KOPT-K1 (cell line): ENCODE measurements at regions not wholly inside any gene's neighbourhood (a gene's known extent, or its start where the extent isn't known, plus 50 kb on each side); places are given as distances from the start of the nearest gene placed in this dataset.
"Not testable (repeated sequence)": the region's sequence is repeated elsewhere in the genome, so short reads cannot be mapped to it uniquely, and the experiment has no call there.

ENCODE experiments used
- H3K27ac ChIP-seq: fragments of 200-600 bp; sonication (generic); 2 replicates; pipeline ENCODE4 v1.5.1; 2016; ENCODE audit warnings: antibody characterized with exemption, mild to moderate bottlenecking, low read depth, low read length; ENCODE audit not compliant: poor library complexity, severe bottlenecking
- H3K36me3 ChIP-seq: fragments of 200-600 bp; sonication (generic); 2 replicates; pipeline ENCODE4 v1.5.1; 2017; ENCODE audit warnings: antibody characterized with exemption, mild to moderate bottlenecking, low read length, moderate library complexity; ENCODE audit not compliant: insufficient read depth
- H3K9me3 ChIP-seq: fragments of 200-600 bp; sonication (generic); 2 replicates; pipeline ENCODE4 v1.5.1; 2017; ENCODE audit warnings: antibody characterized with exemption, low read length, mild to moderate bottlenecking; ENCODE audit not compliant: insufficient read depth, poor library complexity, severe bottlenecking

- no peaks in the 10 kb centered on the region for H3K9me3 ChIP-seq
- H3K27ac ChIP-seq: no peak overlapping the region
Measured at GRCh38 chr5:82551192-82551591, 273.0 kb upstream of the RPS23 start.

GRCh38 chr5:82549263-82549662 is 271.1 kb upstream of the RPS23 start:
- no peaks in the 10 kb centered on the region for H3K36me3 ChIP-seq
- no peak overlapping the region for H3K27ac ChIP-seq
- no peaks in the 10 kb centered on the region for H3K9me3 ChIP-seq

More at GRCh38 chr5:82551192-82551591, 273.0 kb upstream of the RPS23 start:
- no peaks in the 10 kb centered on the region for H3K36me3 ChIP-seq

- H3K36me3 ChIP-seq: no peaks in the 10 kb centered on the region
- H3K27ac ChIP-seq: no peak overlapping the region
- peaks cover 4% of the 10 kb centered on the region for H3K9me3 ChIP-seq
Measured at GRCh38 chr5:82544004-82544403, 265.9 kb upstream of the RPS23 start.

DNA sequence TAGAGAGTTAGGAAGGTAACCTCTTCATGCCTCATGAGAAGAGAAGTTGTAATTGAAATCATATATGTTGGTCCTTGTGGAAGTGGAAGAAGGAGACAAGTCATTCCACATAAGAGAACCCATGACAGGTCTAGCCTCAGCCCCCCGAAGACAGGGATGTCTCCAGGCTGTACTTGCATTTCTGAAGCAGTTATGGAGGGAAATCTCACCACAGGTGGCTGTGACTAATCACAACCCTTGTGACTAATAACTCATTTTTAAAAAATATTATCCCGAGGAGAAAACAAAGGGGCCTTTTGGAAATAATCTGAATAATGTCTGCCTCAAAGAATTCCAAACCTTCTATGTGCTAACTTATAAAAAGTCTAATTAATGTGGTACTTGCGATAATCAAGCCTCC is 262.1 kb upstream of the RPS23 start:
- Histone ChIP-seq H3K36me3 (no peaks in the 10 kb centered on the region), H3K27ac (no peak overlapping the region), H3K9me3 (peaks cover 4% of the 10 kb centered on the region)

DNA sequence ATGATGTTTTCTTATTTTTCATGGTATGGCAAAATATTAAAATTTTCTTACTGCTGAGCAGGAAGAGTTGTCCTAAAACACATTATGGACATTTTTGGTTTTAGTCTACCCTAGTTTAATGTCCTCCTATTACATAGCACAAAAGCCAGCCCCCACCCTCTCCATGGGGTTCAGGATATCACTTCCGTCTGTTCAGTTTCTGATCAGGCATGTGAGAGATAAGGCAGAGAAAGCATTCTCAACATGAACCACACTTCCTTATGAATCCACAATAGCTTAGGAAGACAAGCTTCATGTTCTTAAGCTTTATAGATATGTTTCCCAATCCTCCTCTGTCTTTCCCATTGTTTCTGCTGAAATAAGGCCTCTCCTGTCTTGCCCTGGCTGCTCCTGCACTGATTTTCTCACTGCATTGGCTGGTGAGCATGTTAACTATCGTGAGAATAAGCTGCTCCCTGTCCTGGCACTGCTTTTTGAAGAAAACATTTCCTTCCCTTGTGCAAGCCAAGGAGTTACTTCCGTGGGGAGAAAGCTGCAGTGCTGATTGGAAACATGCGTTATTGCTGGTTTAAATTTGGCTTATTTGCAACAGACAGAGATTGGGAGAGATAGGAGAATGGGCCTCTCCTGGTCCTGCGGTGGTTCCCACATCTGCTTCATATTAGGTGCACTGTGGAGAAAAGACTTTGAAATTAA is 260.3 kb upstream of the RPS23 start:
- H3K9me3 ChIP-seq: no peaks in the 10 kb centered on the region
- no peak overlapping the region for H3K27ac ChIP-seq
- no peaks in the 10 kb centered on the region for H3K36me3 ChIP-seq

- H3K9me3 ChIP-seq: peaks cover 2% of the 10 kb centered on the region
- H3K36me3 ChIP-seq: no peaks in the 10 kb centered on the region
- no peak overlapping the region for H3K27ac ChIP-seq
Measured at GRCh38 chr5:82537687-82538306, 259.6 kb upstream of the RPS23 start.

GRCh38 chr5:82534986-82535385 is 256.8 kb upstream of the RPS23 start:
- no peak overlapping the region for H3K27ac ChIP-seq
- H3K36me3 ChIP-seq: no peaks in the 10 kb centered on the region
- peaks cover 21% of the 10 kb centered on the region for H3K9me3 ChIP-seq

GRCh38 chr5:82532075-82532474 is 253.9 kb upstream of the RPS23 start:
- H3K27ac ChIP-seq, H3K36me3 ChIP-seq: not testable (repeated sequence)
- peaks cover 30% of the 10 kb centered on the region for H3K9me3 ChIP-seq

GRCh38 chr5:82526540-82526939 is 248.4 kb upstream of the RPS23 start:
- Histone ChIP-seq H3K9me3 (peaks cover 16% of the 10 kb centered on the region), H3K27ac (no peak overlapping the region), H3K36me3 (no peaks in the 10 kb centered on the region)

- Histone ChIP-seq H3K27ac (no peak overlapping the region), H3K36me3 (no peaks in the 10 kb centered on the region), H3K9me3 (peaks cover 9% of the 10 kb centered on the region)
Measured at GRCh38 chr5:82525626-82526025, 247.5 kb upstream of the RPS23 start.

DNA sequence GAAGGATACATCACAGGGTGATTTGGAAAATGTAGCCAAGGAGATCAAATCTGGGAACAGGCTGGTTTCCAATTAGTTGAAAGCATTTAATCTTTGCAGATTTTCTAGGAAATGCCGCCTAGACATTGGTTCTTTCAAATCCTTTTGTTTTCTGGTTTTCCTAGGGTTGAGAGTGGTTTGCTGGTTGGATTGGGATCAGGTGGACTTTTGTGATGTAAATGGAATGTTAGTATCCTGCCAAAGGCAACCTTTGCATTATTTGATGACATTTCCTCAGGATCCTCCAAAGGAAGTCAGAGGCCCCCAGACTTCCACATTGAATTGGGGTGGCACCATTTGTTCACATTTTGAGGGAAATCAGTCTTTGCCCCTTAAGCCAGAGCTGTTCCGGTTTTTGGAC is 245.5 kb upstream of the RPS23 start:
- Histone ChIP-seq H3K36me3 (no peaks in the 10 kb centered on the region), H3K9me3 (peaks cover 9% of the 10 kb centered on the region), H3K27ac (no peak overlapping the region)

DNA sequence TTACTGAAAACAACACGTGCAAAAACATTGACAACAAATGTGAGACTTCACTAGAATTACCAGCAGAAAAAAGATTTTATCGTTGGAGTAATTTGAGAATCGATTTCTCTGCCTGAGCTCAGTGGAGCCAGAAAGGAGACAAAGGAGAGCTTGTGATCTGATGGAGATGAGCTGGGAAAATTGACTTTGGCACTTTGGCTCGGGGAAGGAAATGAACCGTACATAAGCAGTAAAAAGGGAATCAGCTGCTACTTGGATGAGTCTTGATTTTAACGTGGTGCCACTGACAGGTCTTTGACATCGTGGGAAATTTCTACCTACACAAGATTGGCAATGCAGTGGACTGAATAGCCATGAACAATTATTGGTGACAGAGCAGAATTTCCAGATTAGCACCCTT is 244.7 kb upstream of the RPS23 start:
- Histone ChIP-seq H3K27ac (no peak overlapping the region), H3K9me3 (peaks cover 7% of the 10 kb centered on the region), H3K36me3 (no peaks in the 10 kb centered on the region)

DNA sequence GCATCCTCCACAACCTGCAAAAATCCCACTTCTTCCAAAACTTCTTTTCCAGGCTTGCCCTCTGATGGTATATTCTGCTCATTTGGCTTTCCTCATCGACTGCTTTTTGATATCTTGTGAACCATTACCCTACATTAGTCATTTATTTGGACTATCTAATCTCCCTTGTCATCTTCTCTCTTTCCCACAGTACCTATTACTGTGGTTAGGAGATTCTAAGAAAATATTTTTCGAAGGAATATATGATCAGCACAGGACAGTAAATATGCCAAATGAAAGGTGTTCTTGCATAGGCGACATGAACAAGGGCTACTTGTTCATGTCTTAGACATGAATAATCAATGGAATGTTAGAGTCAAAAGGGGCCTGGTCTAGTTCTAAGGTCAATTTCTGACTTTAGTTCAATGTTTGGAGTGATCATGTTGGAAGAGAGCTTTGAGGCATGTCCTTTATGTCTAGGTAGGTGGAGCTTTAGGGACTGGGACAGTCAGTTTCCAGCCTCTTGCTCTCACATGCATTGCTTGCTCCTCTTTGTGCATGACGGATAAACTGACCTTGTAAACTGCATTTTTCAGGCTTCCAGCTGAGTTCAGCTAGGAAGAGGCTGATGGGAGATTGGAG is 243.4 kb upstream of the RPS23 start:
- H3K27ac ChIP-seq: no peak overlapping the region
- no peaks in the 10 kb centered on the region for H3K9me3 ChIP-seq
- no peaks in the 10 kb centered on the region for H3K36me3 ChIP-seq

GRCh38 chr5:82519558-82519957 is 241.4 kb upstream of the RPS23 start:
- H3K27ac ChIP-seq: no peak overlapping the region
- H3K9me3 ChIP-seq: no peaks in the 10 kb centered on the region
- no peaks in the 10 kb centered on the region for H3K36me3 ChIP-seq

GRCh38 chr5:82517544-82518075 is 239.5 kb upstream of the RPS23 start:
- no peaks in the 10 kb centered on the region for H3K9me3 ChIP-seq

More at GRCh38 chr5:82517544-82518075, 239.5 kb upstream of the RPS23 start:
- no peak overlapping the region for H3K27ac ChIP-seq
- H3K36me3 ChIP-seq: no peaks in the 10 kb centered on the region
